Neural progenitor cell (in vitro differentiated cells): ENCODE measurements at regions not wholly inside any gene's neighbourhood (a gene's known extent, or its start where the extent isn't known, plus 50 kb on each side); places are given as distances from the start of the nearest gene placed in this dataset.
"Not testable (repeated sequence)": the region's sequence is repeated elsewhere in the genome, so short reads cannot be mapped to it uniquely, and the experiment has no call there.

Experiments
- EZH2phosphoT487 ChIP-seq: fragments of 200-600 bp; sonication (generic); IDR thresholded peaks from 2 replicates; pipeline ENCODE4 v1.6.1; 2017; ENCODE audit warnings: antibody characterized with exemption
- TF ChIP-seq, protein P1 (sequence below): fragments of 200-600 bp; sonication (generic); IDR thresholded peaks from 2 replicates; pipeline ENCODE4 v1.5.1; 2017; ENCODE audit warnings: antibody characterized with exemption, mild to moderate bottlenecking

DNA sequence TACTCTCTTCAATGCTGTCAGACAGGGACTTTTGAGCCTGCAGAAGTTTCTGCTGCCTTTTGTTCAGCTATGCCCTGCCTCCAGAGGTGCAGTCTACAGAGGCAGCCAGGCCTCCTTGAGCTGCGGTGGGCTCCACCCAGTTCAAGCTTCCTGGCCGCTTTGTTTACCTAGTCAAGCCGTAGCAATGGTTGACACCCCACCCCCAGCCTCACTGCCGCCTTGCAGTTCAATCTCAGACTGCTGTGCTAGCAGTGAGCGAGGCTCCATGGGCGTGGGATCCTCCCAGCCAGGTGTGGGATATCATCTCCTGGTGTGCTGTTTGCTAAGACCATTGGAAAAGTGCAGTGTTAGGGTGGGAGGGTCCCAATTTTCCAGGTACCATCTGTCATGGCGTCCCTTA is 506.1 kb upstream of the FLRT2 start:
- TF ChIP-seq, protein P1, sequence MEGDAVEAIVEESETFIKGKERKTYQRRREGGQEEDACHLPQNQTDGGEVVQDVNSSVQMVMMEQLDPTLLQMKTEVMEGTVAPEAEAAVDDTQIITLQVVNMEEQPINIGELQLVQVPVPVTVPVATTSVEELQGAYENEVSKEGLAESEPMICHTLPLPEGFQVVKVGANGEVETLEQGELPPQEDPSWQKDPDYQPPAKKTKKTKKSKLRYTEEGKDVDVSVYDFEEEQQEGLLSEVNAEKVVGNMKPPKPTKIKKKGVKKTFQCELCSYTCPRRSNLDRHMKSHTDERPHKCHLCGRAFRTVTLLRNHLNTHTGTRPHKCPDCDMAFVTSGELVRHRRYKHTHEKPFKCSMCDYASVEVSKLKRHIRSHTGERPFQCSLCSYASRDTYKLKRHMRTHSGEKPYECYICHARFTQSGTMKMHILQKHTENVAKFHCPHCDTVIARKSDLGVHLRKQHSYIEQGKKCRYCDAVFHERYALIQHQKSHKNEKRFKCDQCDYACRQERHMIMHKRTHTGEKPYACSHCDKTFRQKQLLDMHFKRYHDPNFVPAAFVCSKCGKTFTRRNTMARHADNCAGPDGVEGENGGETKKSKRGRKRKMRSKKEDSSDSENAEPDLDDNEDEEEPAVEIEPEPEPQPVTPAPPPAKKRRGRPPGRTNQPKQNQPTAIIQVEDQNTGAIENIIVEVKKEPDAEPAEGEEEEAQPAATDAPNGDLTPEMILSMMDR, result not testable (repeated sequence)
- TF ChIP-seq EZH2phosphoT487, result not testable (repeated sequence)
